Calu3 (cell line): ENCODE measurements at regions not wholly inside any gene's neighbourhood (a gene's known extent, or its start where the extent isn't known, plus 50 kb on each side); places are given as distances from the start of the nearest gene placed in this dataset.

ENCODE experiments used
- BruUV-seq: library from RNA; stranded (reverse); fragments of 400-500 nt; replicated peaks from 2 replicates; lab custom pipeline; 2021; lab: Mats Ljungman, UMichigan
- CTCF ChIA-PET: fragments of 300-600 bp; sonication (Branson Sonifier 250); formaldehyde crosslinking; loops from one replicate; lab custom pipeline; 2022; ENCODE audit warnings: antibody characterized with exemption; lab: Charles Lee
- DNase-seq: peaks from one replicate; pipeline ENCODE4 v3.0.0; 2022
- H3K27ac Mint-ChIP-seq: one replicate; pipeline ENCODE4 v1.8.0; 2022; ENCODE audit warnings: mixed read lengths; ENCODE audit not compliant: unreplicated experiment
- H3K27me3 Mint-ChIP-seq: one replicate; pipeline ENCODE4 v1.8.0; 2022; ENCODE audit warnings: mixed read lengths; ENCODE audit not compliant: unreplicated experiment
- H3K36me3 Mint-ChIP-seq: one replicate; pipeline ENCODE4 v1.8.0; 2022; ENCODE audit warnings: mild to moderate bottlenecking, moderate library complexity, mixed read lengths; ENCODE audit not compliant: insufficient read depth, unreplicated experiment
- H3K4me1 Mint-ChIP-seq: one replicate; pipeline ENCODE4 v1.8.0; 2022; ENCODE audit warnings: mild to moderate bottlenecking, low read depth, mixed read lengths; ENCODE audit not compliant: unreplicated experiment
- H3K4me3 Mint-ChIP-seq: one replicate; pipeline ENCODE4 v1.8.0; 2022; ENCODE audit warnings: mild to moderate bottlenecking, low read depth, moderate library complexity, mixed read lengths; ENCODE audit not compliant: unreplicated experiment
- H3K9me3 Mint-ChIP-seq: one replicate; pipeline ENCODE4 v1.8.0; 2022; ENCODE audit warnings: low read depth, mixed read lengths; ENCODE audit not compliant: unreplicated experiment
- CTCF ChIP-seq: fragments of 200-600 bp; IDR thresholded peaks from one replicate; pipeline ENCODE4 v1.8.0; 2022; ENCODE audit warnings: antibody characterized with exemption; ENCODE audit not compliant: unreplicated experiment
- intact Hi-C: fragments of 100-400 bp; cut with micrococcal nuclease; formaldehyde crosslinking; loops from one replicate; pipeline ENCODE4 v1.10.0; 2022; ENCODE audit not compliant: unreplicated experiment

GRCh38 chr13:37427843-37428494 lies 170.6 kb downstream of the POSTN start:
- BruUV-seq: no TSS peak

GRCh38 chr13:37418490-37418889 lies 180.1 kb downstream of the POSTN start:
- intact Hi-C loops: no loop called here
- Mint-ChIP-seq H3K4me1 (no peaks in the 10 kb centered on the region), H3K27me3 (no peaks in the 10 kb centered on the region), H3K4me3 (no peak overlapping the region), H3K9me3 (no peaks in the 10 kb centered on the region), H3K36me3 (no peaks in the 10 kb centered on the region), H3K27ac (no peak overlapping the region)
- DNase-seq: no peak
- TF ChIP-seq CTCF: no peak
- CTCF ChIA-PET: no interaction called here
- BruUV-seq: no TSS peak

More at GRCh38 chr13:37427843-37428494, 170.6 kb downstream of the POSTN start:
- CTCF ChIA-PET: no interaction called here
- H3K27me3 Mint-ChIP-seq: no peaks in the 10 kb centered on the region
- no peaks in the 10 kb centered on the region for H3K4me1 Mint-ChIP-seq
- no peak for DNase-seq
- no peaks in the 10 kb centered on the region for H3K36me3 Mint-ChIP-seq
- intact Hi-C loops: no loop called here
- H3K27ac Mint-ChIP-seq: no peak overlapping the region
- H3K4me3 Mint-ChIP-seq: no peak overlapping the region
- peaks cover 8% of the 10 kb centered on the region for H3K9me3 Mint-ChIP-seq
- no peak for TF ChIP-seq CTCF

GRCh38 chr13:37417060-37417441 lies 181.5 kb downstream of the POSTN start:
- H3K4me1 Mint-ChIP-seq: no peaks in the 10 kb centered on the region
- BruUV-seq: no TSS peak
- no peaks in the 10 kb centered on the region for H3K9me3 Mint-ChIP-seq
- H3K4me3 Mint-ChIP-seq: no peak overlapping the region
- DNase-seq: no peak
- CTCF ChIA-PET: no interaction called here
- TF ChIP-seq CTCF: no peak
- H3K27me3 Mint-ChIP-seq: no peaks in the 10 kb centered on the region
- no peak overlapping the region for H3K27ac Mint-ChIP-seq
- intact Hi-C loops: no loop called here
- no peaks in the 10 kb centered on the region for H3K36me3 Mint-ChIP-seq

- Mint-ChIP-seq H3K27me3 (no peaks in the 10 kb centered on the region), H3K27ac (no peak overlapping the region), H3K36me3 (no peaks in the 10 kb centered on the region), H3K4me3 (no peak overlapping the region), H3K4me1 (no peaks in the 10 kb centered on the region), H3K9me3 (no peaks in the 10 kb centered on the region)
- intact Hi-C loops: no loop called here
- BruUV-seq: no TSS peak
- CTCF ChIA-PET: interaction anchor here (0.5 kb wide), 1 partner anchor 70 kb away, joined by 4 read pairs; no protein-coding TSS in a partner anchor
- no peak for DNase-seq
- TF ChIP-seq CTCF: no peak
Measured at GRCh38 chr13:37416291-37417059, 182.1 kb downstream of the POSTN start.
